CD4-positive, alpha-beta T cell treated with Interleukin-17A for 1 hour (primary cell): ENCODE measurements at regions not wholly inside any gene's neighbourhood (a gene's known extent, or its start where the extent isn't known, plus 50 kb on each side); places are given as distances from the start of the nearest gene placed in this dataset.
"Not testable (repeated sequence)": the region's sequence is repeated elsewhere in the genome, so short reads cannot be mapped to it uniquely, and the experiment has no call there.

Experiments
- DNase-seq: peaks from one replicate; pipeline ENCODE4 v3.0.0-alpha.2; 2020

DNA sequence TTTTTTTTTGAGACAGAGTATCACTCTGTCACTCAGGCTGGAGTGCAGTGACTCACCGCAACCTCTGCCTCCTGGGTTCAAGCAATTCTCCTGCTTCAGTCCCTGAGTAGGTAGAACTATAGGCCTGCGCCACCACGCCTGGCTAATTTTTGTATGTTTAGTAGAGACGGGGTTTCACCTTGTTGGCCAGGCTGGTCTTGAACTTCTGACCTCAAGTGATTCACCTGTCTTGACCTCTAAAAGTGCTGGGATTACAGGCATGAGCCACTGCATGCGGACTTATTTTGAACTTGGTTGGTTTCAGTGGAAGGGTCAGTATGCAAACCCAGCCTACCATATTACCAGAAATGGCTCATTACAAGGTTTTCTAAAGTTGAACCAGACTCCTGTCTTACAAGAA lies 61.6 kb upstream of the GBA3 start:
- DNase-seq = not testable (repeated sequence)

DNA sequence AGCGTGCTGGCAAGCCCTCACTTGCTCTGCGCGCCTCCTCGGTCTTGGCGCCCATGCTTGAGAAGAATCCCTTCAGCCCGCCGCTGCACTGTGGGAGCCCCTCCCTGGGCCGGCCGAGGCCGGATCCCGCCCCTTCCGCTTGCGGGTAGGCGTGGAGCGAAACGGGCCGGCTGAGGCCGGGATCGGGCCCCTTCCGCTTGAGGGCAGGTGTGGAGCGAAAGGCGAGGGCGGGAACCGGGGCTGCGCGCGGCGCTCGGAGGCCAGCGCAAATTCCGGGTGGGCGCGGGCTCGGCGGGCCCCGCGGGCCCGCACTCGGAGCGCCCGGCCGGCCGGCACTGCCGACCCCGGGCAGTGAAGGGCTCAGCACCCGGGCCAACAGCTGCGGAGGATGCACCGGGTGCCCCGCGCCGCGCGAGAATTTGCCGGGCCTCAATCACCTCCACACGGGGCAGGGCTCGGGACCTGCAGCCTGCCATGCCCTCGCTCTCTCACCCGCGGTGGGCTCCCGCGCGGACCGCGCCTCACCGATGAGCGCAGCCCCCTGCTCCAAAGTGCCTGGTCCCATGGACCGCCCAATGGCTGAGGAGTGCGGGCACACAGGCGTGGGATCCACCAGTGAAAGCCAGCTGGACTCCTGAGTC lies 58.1 kb upstream of the GBA3 start:
- DNase-seq = no peak

DNA sequence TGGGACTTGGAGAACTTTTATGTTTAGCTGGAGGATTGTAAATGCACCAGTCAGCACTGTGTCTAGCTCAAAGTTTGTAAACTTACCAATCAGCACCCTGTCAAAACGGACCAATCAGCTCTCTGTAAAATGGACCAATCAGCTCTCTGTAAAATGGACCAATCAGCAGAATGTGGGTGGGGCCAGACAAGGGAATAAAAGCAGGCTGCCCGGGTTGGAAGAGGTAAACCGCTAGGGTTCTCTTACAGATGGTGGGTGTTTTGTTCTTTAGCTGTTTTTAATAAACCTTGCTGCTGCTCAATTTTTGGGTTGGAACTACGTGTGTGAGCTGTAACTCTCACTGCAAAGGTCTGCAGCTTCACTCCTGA lies 57.6 kb upstream of the GBA3 start:
- DNase-seq = not testable (repeated sequence)

DNA sequence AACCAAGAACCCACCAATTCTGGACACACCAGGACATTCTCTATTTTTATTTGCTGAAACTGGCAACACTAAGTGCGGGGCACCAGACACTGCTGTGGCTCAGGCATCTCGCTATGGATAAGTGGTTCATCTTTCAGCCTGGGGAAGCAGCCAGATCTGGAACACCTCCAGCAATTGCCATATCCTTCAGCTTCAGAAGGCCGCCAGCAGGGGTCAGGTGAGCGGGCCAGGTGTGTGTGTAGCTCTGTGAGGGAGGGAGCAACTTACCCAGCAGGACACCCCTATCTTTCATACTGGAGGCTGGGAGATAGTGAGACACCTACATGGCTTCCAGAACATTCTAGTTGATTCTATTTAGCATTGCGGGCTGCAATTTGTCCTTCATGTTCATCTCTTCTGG lies 57.0 kb upstream of the GBA3 start:
- DNase-seq = no peak

DNA sequence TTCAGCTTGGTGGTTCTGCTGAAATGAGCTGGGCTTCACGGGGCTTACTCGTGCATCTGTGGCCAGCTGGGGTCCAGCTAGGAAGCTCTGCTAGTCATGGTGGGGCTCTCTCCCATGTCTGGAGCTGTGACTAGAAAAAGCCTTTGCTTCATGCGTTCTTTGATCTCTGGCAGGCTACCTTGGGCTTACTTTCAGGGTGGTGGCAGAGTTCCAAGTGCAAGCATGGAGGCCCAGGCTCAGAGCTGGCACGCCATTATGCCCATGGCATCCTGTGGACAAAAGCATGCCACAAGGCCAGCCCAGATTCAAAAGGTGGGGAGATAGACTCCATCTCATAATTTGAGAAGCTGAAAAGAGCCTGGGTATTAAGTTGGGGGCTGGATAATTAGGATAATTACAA lies 55.4 kb upstream of the GBA3 start:
- DNase-seq = no peak
